ENCODE measurements at regions not wholly inside any gene's neighbourhood (a gene's known extent, or its start where the extent isn't known, plus 50 kb on each side); places are given as distances from the start of the nearest gene placed in this dataset.

GRCh38 chr18:78603102-78603983 is 376.3 kb upstream of the SALL3 start:
- DNase-seq (ENCODE audit: low read depth): no peak
- Histone ChIP-seq H3K4me3 (ENCODE audit: low read depth, low read length) (no peak overlapping the region), H3K27me3 (ENCODE audit: control insufficient read depth, insufficient read depth, low read length) (no peaks in the 10 kb centered on the region), H3K36me3 (ENCODE audit: control insufficient read depth, insufficient read depth, low read length) (no peaks in the 10 kb centered on the region)
- ChIA-PET CTCF (no interaction called here), POLR2A (no interaction called here)
- TF ChIP-seq CTCF (IDR thresholded peaks at IDR 0.05; ENCODE audit: insufficient read depth, low read depth, low read length): no peak

- TF ChIP-seq CTCF (IDR thresholded peaks at IDR 0.05; ENCODE audit: insufficient read depth, low read depth, low read length): no peak
- CTCF ChIA-PET: no interaction called here
- no peaks in the 10 kb centered on the region for H3K36me3 ChIP-seq (ENCODE audit: control insufficient read depth, insufficient read depth, low read length)
- no peaks in the 10 kb centered on the region for H3K27me3 ChIP-seq (ENCODE audit: control insufficient read depth, insufficient read depth, low read length)
- no peak overlapping the region for H3K4me3 ChIP-seq (ENCODE audit: low read depth, low read length)
- DNase-seq (ENCODE audit: low read depth): no peak
- POLR2A ChIA-PET: no interaction called here
Measured at GRCh38 chr18:78605255-78605654, 374.4 kb upstream of the SALL3 start.

GRCh38 chr18:78607221-78607620 is 372.4 kb upstream of the SALL3 start:
- no peak for DNase-seq (ENCODE audit: low read depth)
- H3K36me3 ChIP-seq (ENCODE audit: control insufficient read depth, insufficient read depth, low read length): no peaks in the 10 kb centered on the region
- no peak overlapping the region for H3K4me3 ChIP-seq (ENCODE audit: low read depth, low read length)
- ChIA-PET CTCF (no interaction called here), POLR2A (no interaction called here)
- TF ChIP-seq CTCF (IDR thresholded peaks at IDR 0.05; ENCODE audit: insufficient read depth, low read depth, low read length): no peak
- H3K27me3 ChIP-seq (ENCODE audit: control insufficient read depth, insufficient read depth, low read length): no peaks in the 10 kb centered on the region

GRCh38 chr18:78607784-78608183 is 371.8 kb upstream of the SALL3 start:
- no peak for TF ChIP-seq CTCF (IDR thresholded peaks at IDR 0.05; ENCODE audit: insufficient read depth, low read depth, low read length)
- POLR2A ChIA-PET: no interaction called here

GRCh38 chr18:78610179-78610578 is 369.4 kb upstream of the SALL3 start:
- CTCF ChIA-PET: no interaction called here
- H3K27me3 ChIP-seq (ENCODE audit: control insufficient read depth, insufficient read depth, low read length): no peaks in the 10 kb centered on the region
- DNase-seq (ENCODE audit: low read depth): no peak
- no peaks in the 10 kb centered on the region for H3K36me3 ChIP-seq (ENCODE audit: control insufficient read depth, insufficient read depth, low read length)
- POLR2A ChIA-PET: no interaction called here
- TF ChIP-seq CTCF (IDR thresholded peaks at IDR 0.05; ENCODE audit: insufficient read depth, low read depth, low read length): no peak
- H3K4me3 ChIP-seq (ENCODE audit: low read depth, low read length): no peak overlapping the region

More at GRCh38 chr18:78607784-78608183, 371.8 kb upstream of the SALL3 start:
- Histone ChIP-seq H3K4me3 (ENCODE audit: low read depth, low read length) (no peak overlapping the region), H3K27me3 (ENCODE audit: control insufficient read depth, insufficient read depth, low read length) (no peaks in the 10 kb centered on the region), H3K36me3 (ENCODE audit: control insufficient read depth, insufficient read depth, low read length) (no peaks in the 10 kb centered on the region)
- no peak for DNase-seq (ENCODE audit: low read depth)
- CTCF ChIA-PET: no interaction called here
